Femur (tissue), 1 donor: ENCODE measurements at regions not wholly inside any gene's neighbourhood (a gene's known extent, or its start where the extent isn't known, plus 50 kb on each side); places are given as distances from the start of the nearest gene placed in this dataset.
"Not testable (repeated sequence)": the region's sequence is repeated elsewhere in the genome, so short reads cannot be mapped to it uniquely, and the experiment has no call there.

ENCODE experiments used
- DNase-seq: peaks from one replicate; pipeline ENCODE4 v3.0.0-alpha.2; 2017

DNA sequence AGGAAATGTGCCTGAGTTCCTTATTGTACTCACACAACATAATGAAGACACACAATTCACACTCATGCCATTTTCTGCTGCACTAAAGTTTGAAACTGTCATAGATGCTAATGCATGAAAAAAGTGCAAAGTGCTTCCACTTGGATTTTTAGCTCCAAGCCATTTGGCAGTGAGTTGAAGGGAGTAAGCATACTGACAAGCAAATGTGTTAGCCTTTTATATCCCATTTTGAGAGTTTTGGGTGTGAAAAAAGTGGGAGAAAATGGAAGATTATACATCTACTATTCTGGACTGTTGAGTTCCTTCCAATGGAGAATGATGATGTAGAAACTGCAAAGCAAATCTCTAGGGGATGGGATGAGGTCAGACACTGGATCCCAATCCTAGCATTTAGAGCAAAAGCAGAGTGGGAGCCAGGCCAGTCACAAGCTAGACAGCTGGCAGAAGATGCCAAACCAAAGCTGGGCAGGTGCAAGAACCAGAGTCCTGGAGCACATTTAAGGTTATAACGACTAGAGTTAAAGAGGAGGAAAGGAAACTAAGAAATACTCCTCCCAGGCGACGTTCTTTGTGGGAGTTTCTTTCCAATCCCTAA, 216.8 kb downstream of the FBXO8 start:
- DNase-seq: no peak

DNA sequence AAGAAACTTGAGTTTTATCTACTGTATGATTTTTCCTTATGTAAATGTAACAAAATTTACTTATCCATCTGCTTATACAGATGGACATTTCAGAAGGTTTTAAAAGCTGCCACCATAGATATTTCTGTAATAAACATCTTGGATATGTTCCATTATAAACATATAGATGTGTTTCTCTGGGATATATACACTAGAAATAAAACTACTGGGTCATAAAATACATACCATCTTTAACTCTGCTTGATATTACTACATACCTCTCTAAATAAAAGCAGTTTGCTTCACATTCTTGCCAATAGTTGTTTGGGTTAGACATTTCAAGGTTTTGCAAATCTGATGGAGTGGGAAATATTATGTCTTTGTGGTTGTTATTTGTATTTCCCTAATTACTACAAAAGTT, 220.6 kb downstream of the FBXO8 start:
- no peak for DNase-seq

DNA sequence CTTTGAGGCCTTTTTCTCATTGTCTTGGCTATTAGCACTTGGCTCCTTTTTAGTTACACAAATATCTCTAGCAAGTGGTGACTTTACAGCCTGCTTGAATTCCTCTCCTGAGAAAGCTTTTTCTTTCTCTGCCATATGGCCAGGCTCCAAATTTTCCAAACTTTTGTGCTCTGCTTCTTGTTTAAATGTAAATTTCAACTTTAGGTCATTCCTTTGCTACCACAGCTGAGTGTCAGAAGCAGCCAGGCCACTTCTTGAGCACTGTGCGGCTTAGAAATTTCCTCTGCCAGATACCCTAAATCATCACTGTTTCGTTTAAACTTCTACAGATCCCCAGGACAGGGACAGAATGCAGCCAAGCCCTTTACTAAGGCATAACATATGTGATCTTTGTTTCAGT, 222.4 kb downstream of the FBXO8 start:
- DNase-seq: no peak

DNA sequence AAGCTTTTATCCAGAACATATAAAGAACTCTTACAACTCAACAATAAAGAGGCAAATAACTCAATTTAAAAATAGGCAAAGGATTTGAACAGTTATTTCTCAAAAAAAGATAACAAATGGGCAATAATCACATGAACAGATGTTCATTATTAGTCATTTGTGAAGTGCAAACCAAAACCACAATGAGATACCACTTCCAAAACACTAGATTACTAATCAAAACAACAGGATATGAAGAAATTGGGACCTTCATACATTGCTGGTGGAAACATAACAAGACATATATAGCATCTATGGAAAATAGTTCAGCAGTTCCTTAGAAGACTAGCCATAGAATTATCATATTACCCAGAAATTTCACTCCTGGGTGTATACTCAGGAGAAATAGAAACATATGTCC, 224.6 kb downstream of the FBXO8 start:
- DNase-seq: no peak

DNA sequence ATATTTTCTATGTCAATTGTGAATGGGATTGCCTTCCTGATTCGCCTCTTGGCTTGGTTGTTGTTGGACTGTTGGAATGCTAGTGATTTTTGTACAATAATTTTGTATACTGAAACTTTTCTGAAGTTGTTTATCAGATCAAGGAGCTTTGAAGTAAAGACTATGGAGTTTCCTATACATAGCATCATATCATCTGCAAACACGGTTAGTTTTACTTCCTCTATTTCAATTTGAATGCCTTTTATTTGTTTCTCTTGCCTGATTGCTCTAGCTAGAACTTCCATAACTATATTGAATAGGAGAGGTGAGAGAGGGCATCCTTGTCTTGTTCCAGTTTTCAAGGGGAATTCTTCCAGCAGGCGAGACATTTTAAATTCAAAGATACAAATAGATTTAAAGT, 226.5 kb downstream of the FBXO8 start:
- DNase-seq: no peak

DNA sequence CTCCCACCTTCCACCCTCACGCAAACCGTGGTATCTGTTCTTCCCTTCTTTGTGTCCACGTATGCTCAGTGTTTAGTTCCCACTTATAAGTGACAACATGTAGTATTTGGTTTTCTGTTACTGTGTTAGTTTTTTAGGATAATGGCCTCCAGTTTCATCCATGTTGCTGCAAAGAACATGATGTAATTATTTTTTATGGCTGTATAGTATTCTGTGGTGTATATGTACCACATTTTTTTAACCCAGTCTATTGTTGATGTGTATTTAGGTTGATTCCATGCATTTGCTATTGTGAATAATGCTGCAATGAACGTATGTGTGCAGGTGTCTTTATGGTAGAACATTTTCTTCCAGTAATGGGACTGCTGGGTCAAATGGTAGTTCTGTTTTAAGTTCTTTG, 228.1 kb downstream of the FBXO8 start:
- DNase-seq: no peak

DNA sequence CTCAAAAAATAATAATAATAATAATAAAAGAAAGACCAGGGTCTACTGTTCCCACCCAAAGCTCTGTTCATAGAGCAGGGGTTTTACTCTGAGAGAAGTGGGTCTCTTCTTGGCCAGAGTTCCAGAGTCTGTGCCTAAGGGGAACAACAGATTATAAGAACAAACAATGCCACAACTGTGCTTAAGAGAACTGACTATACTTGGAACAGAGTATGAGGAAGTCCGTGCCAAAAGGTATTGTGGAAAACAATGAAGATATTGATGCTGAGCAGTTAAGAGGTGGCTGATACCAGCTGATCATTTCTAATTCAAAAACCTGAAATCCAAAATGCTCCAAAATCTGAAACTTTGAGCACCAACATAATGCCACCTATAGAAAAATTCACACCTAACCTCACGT, 229.6 kb downstream of the FBXO8 start:
- DNase-seq: no peak

DNA sequence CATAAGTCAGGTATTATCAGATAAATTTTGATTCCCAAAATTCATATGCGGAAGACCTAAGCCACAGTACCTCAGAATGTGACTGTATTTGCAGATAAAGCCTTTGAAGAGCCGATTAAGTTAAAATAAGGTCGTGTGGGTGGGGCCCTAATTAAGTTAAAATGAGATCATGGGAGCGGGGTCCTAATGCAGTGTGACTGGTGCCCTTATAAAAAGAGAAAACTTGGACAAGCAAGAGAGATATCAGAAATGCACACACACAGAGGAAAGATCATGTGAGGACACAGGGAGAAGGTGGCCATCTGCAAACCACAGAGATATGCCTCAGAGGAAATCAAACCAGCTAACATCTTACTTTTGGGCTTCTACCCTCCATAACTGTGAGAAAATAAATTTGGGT, 236.1 kb downstream of the FBXO8 start:
- DNase-seq: no peak

DNA sequence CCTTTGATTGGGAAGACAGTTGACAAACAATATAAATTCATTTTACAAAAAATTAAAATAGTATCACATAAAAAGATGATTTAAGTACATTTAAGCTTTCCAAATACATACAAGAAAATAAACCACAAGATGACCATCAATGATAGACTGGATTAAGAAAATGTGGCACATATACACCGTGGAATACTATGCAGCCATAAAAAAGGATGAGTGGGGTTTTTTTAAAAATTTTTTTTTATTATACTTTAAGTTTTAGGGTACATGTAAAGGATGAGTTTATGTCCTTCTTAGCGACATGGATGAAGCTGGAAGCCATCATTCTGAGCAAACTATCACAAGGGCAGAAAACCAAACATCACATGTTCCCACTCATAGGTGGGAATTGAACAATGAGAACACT, 237.6 kb downstream of the FBXO8 start:
- not testable (repeated sequence) for DNase-seq

DNA sequence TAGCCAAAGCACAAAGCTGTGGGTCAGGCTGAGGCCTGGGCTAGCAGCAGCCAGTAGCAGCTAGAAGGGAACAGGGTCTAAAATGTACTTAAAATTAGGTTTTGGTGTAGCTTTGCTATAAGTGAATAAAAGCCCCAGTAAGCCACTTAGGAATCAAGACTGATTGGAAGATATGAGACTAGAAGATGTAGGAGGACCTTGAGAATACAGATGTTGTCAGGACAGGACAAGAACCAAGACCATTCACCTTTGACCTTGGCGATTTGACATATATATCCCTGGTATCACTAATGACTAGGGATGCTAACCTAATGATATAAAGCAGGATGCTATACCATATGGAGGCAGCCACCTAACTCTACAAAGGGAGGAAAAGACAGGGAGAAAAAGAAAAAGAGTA, 238.1 kb downstream of the FBXO8 start:
- DNase-seq: no peak

DNA sequence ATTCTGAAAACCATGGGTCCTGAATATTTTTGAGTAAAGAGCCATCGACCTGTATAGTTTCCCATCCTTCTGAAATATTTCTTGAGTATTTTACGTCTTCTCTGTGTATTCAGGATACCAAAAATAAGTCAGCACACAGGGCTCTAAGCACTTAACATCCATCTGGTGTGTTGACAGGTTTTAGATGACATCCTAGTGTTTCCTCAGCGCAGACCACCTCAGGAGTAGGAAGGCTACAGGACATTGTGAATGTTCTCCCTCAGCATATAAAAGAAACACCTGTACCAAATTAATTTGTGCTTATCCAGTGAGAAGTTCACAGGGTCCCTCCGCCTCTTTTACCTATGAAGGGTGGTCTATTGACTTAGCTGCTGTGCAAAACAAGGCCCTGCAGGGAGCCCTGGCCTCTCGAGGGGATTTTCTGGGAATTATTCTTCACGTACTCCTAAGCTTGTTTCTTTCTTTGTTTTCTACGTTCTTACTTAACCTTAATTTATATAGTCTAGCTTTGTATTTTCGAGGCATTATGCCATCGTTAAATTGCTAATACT, 241.8 kb downstream of the FBXO8 start:
- no peak for DNase-seq

DNA sequence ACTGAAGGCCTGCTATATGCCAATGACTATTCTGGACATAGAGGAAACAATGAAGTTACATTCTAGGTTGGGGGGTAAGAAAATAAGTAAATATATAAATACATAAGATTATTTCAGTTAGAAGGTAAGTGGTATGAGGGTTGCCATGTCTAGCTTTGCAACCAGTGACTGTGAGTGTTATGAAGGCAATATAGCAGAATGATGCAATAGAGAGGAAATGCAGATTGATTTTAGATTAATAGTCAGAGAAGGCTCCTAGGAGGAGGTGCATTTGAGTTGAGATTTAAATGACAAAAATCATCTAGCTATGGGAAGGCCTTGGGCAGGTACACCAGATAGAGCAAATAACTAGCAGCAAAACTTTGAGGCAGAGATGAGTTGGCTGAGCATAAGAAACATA, 243.2 kb downstream of the FBXO8 start:
- no peak for DNase-seq

DNA sequence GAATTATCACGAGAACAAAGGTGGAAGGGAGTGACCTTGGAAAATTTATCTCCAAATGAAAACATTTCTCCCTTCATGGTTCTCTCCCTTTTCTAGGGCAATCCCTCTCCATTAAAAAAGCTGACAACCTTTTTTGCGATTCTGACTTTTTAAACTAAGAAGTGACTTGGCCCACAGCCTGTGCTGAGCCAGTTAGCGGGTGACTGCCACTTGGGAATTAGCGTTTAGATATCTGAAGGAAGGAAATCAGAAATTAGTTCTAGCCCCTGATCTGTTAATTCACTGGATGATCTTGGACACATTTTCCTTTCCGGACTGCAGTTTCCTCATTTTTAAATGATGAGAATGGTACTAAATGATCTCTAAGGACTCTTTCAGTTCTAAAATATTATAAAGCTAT, 245.0 kb downstream of the FBXO8 start:
- DNase-seq: no peak

DNA sequence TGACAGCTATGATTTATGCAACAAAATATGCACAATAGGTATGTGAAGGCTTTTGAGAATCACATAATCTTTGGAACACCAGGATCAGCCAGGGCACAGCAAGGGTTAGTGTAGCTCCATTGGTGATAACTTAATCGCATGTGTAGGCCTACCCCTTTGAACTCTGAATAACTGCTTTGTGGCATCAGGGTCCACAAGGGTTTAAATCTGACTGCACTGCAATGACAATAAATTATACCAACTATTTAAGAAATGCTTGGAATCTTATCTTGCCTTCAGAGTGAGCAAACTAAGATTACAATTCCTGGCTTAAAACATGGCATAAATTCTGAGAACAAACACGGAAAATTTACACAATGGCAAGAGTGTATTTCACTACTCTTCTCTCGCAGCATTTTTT, 245.8 kb downstream of the FBXO8 start:
- DNase-seq: no peak

DNA sequence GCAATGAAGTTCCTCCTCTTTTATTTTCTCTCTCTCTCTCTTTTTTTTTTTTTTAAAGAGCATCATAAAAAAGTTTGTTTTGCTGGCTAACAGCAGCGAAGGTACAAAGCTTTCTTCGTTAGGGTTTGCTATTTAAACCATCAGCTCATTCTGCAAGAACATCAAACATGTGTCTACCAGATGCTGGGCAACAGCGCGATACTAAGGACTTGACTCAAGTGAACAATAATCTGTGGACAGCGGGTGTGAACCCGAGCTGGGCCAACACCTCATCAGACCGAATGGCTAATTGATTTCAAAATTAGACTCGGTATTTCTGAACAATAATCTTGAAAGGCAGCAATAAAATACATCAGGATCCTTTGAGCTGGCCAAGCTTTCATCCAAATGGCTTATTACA, 246.4 kb downstream of the FBXO8 start:
- no peak for DNase-seq

DNA sequence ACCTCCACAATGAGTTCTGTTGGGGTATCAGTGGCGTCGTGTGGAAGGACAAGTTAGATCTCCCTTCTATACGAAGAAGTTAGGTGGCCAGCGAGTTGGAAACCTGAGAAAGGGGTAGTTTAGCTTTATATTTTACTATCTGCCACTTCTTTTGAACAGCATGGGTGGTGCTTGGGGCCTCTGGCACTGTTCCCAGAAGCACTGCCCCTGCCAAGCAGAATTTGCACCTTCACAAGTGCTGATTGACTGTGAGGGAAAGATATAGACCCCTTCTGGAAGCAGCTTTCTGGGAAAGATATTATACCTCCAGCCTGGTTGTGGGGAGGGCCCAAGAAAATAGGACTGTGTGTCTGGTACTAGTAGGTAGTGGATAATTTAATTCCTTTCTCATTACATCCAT, 246.9 kb downstream of the FBXO8 start:
- no peak for DNase-seq

DNA sequence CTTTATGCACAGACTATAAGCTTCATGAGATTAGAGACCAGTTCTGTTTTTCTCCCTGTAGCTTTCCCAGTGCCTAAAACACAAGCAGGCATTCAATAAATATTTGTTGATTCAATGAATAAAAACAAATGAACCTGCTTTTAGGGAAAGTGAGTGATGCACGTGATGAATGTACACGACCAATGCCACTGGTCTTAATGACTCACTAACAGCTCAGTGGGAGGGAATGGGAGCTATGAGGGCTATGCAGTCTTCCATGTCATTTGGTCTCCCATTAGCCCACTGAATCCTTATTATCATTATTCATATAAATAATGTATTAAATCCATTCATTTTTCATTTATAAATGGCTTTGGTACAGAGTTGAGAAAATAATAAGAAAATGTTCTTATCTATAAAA, 247.4 kb downstream of the FBXO8 start:
- no peak for DNase-seq

DNA sequence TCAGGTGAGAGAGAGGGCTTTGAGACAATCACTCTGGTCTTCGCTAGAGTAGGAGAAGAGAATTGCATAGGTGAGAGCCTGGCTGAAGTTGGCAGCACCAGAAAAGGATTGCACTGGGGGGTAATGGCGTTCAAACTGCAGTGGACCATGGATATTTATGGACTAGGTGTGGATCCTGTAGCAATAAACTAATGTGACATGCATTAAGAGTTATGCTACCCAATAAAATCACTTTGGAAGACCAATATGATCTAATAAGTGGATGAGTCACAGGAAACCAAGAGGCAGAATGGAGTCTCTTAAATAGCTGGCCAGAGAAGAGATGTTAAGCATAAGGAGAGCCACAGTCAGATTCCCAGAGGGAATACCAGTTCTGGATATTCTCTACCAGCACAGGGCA, 259.8 kb downstream of the FBXO8 start:
- DNase-seq: no peak

DNA sequence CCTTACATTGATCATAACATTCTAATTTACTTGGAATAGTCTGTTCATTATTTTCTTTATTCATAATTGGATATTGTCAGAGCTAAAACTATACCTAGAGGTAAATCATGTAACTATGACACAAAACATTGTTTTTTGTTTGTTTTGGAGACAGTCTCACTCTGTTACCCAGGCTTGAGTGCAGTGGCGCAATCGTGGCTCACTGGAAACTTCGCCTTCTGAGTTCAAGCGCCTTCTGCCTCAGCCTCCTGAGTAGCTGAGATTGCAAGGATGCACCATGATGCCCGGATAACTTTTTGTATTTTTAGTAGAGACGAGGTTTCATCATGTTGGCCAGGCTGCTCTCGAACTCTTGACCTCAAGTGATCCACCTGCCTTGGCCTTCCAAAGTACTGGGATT, 265.2 kb downstream of the FBXO8 start:
- no peak for DNase-seq

DNA sequence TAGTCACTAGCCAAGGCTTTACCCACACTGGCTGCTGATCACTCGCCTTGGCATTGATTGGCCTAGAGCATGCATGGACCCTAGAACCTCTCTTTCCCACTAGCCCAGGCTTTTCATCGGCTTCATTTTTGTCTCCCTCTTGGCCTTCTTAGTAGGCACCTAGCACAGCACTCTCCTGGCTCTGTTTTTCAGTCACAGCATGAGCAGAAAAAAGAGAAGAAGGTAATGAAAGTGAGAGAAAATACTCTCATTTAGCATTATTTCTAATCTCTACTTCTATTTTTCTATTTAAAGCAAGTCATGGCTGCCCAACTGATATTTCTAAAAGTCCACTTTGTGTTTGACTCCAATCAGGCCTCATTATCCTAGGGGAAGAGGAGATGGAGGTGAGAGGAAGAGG, 267.2 kb downstream of the FBXO8 start:
- DNase-seq: no peak

DNA sequence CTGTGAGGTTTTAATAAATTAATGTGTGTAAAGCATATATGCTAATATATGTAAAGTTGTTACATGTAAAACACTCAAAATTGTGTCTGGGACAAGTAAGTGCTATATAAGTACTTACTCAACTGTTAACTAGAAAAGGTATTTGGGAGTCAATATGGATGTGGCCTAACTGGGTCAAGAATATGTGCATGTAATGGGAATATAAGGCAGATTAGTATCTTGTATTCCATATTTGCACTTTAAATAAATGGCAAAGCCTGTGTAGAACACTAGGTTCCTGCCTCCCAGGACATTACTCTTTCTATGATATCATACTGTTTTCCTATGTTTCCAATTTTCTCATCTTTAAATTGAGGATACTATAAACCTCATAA, 270.6 kb downstream of the FBXO8 start:
- no peak for DNase-seq

DNA sequence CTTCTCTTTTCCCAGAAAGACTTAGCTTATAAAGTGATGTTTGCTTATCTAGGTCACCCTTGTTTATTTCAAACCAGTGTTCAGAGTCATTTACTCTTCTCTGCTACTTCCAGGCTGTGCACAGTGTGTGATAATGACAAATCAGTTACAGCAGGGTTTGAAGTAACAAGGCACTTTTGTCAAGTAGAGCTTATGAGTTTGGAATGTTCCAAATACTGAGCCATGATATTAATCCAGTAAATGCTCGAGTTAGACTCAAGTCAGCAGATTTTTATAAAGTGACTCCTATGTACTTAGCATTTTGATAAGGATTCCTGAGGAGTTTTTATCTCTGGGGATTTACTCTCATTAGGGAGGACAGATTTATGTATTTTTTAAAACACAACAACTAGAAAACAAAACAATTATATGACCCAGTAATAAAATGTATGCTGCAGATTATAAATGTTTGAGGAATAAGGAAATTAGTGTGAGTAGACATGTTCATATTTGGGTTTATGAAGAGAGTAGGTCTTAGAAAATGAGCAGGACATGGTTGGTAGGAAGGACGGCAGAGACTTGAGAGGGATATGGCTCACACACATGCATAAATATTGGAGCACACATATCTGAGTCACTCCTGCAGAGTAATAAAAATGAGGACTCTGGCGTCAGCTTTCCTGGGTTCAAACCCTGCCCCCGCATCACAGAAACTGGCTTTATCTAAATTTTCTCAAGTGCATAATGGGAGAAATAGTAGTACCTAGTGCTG, 271.2 kb downstream of the FBXO8 start:
- no peak for DNase-seq

DNA sequence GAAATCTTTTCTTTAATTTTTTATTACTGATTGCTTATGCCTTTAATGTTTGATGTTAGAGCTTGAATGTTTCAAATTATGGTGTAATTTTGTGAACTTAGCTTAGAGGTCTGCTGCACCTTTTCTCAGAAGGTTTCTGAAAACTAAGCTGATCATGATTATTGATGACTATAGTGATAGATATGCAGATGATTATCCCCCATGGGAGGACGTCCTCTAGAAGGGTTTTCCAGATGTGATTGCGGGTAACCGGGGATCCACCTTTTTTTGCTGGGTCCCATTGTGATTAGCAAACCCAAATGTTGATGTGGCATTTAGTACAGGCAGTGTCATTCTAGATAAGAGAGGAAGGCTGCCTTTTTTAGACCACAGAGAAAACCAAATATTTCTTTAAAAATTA, 272.9 kb downstream of the FBXO8 start:
- no peak for DNase-seq

DNA sequence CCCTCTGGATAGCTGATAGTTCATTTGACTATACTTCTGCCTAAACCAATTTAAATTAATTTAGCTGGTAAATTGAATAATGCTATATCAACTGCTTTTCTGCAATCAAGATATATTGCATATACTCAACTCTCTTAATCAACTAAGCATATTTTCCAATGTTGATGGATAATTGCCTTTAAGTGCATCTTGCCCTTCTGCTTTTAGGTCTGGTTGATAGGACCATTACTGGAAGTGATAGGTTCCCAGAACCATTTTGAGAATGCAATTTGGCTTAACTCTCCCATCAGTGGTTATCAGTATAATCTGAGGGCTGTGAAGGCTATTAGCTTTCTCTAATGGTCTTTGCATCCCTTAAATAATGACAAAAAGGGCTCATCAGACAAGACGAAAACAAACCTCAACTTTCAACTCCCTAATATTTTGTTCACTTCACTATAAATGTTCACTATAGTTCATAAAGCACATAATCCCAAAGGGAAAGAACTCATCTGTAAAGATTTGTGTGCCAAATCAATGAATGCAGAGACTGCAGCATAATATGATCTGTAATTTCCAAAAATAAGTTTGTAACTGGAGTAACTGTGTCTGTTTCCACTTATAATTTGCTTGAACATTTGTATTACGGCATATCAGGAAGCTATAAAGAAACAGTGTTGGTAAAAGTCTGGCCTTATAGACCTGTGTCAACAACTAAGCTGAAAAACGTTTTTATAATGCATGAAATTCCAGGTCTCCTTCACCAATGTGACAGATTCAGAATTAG, 273.6 kb downstream of the FBXO8 start:
- no peak for DNase-seq
